ENCODE measurements at regions not wholly inside any gene's neighbourhood (a gene's known extent, or its start where the extent isn't known, plus 50 kb on each side); places are given as distances from the start of the nearest gene placed in this dataset.

DNA sequence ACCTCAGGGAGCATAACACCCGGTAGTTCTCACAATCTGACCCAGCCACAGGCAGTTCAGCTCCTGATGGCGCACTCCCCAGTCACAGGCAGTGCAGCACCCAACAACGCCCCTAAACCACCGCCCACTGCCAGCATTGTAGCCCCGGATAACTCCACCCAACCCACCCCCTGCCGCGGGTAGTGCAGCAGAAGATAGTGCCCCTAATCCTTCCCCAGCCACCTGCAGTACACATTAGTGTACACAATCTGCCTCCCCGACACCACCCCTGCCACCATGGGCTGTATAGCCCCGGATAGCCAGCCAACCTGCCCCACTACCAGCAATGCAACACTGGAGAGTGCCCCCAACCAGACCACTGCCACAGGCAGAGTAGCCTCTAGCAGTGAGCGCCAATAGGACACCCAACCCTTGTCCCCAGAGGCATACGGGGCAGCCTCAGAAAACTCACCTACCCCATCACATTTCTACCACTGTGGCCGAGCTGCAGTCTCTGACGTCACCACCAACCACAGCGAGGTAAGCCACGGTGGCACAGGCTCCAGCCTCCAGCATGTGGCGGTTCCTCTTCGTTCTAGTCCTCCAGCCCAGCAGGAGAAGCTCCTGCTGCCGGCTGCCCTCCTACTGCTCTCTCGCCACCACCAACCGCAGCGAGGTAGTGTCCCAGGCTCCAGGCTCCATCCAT, 877.3 kb downstream of the KCNJ18 start:
- TF ChIP-seq POLR2A (IDR thresholded peaks at IDR 0.05) = no peak
- TF ChIP-seq, protein P1, sequence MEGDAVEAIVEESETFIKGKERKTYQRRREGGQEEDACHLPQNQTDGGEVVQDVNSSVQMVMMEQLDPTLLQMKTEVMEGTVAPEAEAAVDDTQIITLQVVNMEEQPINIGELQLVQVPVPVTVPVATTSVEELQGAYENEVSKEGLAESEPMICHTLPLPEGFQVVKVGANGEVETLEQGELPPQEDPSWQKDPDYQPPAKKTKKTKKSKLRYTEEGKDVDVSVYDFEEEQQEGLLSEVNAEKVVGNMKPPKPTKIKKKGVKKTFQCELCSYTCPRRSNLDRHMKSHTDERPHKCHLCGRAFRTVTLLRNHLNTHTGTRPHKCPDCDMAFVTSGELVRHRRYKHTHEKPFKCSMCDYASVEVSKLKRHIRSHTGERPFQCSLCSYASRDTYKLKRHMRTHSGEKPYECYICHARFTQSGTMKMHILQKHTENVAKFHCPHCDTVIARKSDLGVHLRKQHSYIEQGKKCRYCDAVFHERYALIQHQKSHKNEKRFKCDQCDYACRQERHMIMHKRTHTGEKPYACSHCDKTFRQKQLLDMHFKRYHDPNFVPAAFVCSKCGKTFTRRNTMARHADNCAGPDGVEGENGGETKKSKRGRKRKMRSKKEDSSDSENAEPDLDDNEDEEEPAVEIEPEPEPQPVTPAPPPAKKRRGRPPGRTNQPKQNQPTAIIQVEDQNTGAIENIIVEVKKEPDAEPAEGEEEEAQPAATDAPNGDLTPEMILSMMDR (IDR thresholded peaks at IDR 0.05) = no peak
- no peaks in the 10 kb centered on the region for H3K4me1 ChIP-seq
- no peak for DNase-seq
- no peak overlapping the region for H3K4me3 ChIP-seq
- intact Hi-C loops (cut with DNase I) = no loop called here
- WGBS, 2 donors = 76 to 90% methylated on average over 3 to 14 of the region's 21 CpGs
- H3K36me3 ChIP-seq = no peaks in the 10 kb centered on the region
- peaks cover 0 to 19% (median 5%) of the 10 kb centered on the region in 3 donors for H3K9me3 ChIP-seq
- no peaks in the 10 kb centered on the region for H3K27me3 ChIP-seq
- H3K27ac ChIP-seq = no peak overlapping the region

DNA sequence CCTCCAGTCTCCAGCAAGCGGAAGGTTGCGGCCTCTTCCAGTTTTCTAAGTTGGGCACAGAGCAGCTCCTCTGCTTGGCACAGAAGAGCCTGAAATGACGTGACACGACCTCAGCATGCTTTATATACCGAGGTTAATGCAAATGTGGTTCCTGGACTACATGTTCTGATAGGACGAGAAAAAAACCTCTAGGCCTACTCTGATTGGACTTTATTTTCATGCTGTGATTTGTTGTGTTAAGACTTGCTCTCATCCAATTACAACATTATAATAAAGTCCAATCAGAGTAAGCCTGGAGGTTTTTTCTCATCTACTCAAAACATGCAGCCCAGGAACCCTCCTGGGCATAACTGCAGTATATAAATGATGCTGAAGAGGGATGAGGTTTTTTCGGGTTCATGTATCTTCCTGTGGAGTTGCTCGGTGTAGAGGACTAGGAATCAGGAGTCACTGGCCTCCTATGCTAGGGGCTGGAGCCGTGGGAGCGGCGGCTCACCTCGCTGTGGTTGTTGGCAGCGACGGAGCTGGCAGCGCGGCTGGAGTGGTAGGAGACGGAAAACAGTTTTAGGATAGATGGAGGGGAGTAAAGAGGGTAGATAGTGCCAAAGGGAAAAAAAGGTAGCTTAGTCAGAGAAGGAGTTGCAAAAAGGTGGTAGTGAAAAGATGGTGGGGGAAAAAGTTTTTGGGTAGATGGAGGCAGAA, 878.0 kb downstream of the KCNJ18 start:
- Histone ChIP-seq H3K27ac (no peak overlapping the region), H3K4me3 (no peak overlapping the region), H3K27me3 (no peaks in the 10 kb centered on the region), H3K9me3 (peaks cover 0 to 19% (median 5%) of the 10 kb centered on the region in 3 donors), H3K4me1 (no peaks in the 10 kb centered on the region), H3K36me3 (no peaks in the 10 kb centered on the region)
- 68 to 82% methylated on average over 6 to 17 of the region's 17 CpGs for WGBS, 2 donors
- intact Hi-C loops (cut with DNase I) = no loop called here
- TF ChIP-seq, protein P1 (IDR thresholded peaks at IDR 0.05) = no peak
- TF ChIP-seq POLR2A (IDR thresholded peaks at IDR 0.05) = no peak
- no peak for DNase-seq

DNA sequence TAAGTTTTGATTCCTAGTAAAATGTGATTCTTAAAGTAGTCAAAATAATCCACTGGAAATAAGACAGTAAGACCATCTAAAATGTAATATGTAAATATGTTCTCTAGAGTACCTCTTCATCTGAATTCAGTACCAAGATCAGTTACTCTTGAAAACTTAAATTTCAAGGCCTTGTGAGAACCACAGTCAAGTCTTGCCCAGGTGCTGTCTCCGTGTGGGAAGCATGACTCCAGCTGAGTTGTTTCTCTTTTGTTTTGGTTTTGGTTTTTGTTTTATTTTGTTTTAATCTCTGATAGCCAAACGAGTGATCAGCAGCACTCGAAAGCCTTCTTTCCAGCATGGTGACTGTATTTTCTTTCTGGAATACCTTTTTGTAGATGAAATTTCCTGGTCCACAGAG, 907.0 kb downstream of the KCNJ18 start:
- TF ChIP-seq, protein P1 (IDR thresholded peaks at IDR 0.05) = no peak
- Histone ChIP-seq H3K9me3 (no peaks in the 10 kb centered on the region), H3K36me3 (no peaks in the 10 kb centered on the region), H3K4me3 (no peak overlapping the region), H3K27ac (no peak overlapping the region), H3K4me1 (no peaks in the 10 kb centered on the region), H3K27me3 (no peaks in the 10 kb centered on the region)
- intact Hi-C loops (cut with DNase I) = no loop called here
- 32 to 43% methylated on average over 3 of the region's 3 CpGs for WGBS, 2 donors
- DNase-seq = no peak

DNA sequence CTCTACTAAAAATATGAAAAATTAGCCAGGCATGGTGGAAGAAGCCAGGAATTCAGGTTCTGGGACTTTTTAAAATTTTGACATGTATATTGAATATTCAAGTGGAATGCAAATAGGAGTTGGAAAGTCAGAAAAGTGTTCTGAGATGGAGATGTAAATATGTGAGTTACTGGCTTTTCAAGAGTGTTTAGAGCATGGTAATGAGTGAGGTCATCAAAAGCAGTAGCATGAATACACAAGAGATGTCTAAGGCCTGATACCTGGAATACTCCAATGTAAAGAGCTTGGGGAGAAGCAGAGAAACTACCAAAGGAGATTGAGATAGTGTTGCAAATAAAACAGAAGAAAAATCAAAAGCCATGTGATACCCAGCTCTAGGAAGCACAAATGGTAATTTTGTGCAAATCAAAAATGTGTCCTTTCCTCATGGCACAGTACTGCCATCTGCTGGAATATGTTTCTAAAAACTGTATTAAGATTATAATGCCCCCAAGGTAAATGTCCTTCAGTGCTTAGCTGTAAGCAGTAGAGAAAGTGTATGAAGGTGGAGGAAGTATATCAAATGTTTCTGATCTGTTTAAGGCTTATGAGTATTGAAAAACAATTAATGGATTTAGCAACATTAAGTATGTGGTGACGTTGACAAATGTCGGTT, 908.4 kb downstream of the KCNJ18 start:
- Histone ChIP-seq H3K9me3 (no peaks in the 10 kb centered on the region), H3K4me1 (no peaks in the 10 kb centered on the region), H3K36me3 (no peaks in the 10 kb centered on the region), H3K27ac (no peak overlapping the region), H3K27me3 (no peaks in the 10 kb centered on the region), H3K4me3 (no peak overlapping the region)
- DNase-seq = no peak
- TF ChIP-seq POLR2A (IDR thresholded peaks at IDR 0.05) = no peak
- TF ChIP-seq, protein P1 (IDR thresholded peaks at IDR 0.05) = peak in 1 of 6 experiments; percentile 8
- WGBS, 2 donors = 53 to 68% methylated on average over 2 of the region's 2 CpGs
- intact Hi-C loops (cut with DNase I) = no loop called here

Small RNA genes in the stretch of these regions (small RNA-seq; reads per million reads assigned to genes)
- gene ABBA01006766.1 (0 reads per million in 4 donors), gene NMTRS-TGA3-1 (0 reads per million in 4 donors)

Measured in esophagus squamous epithelium (tissue), 5 donors.